Gastrocnemius medialis (tissue), 4 donors: ENCODE measurements at regions not wholly inside any gene's neighbourhood (a gene's known extent, or its start where the extent isn't known, plus 50 kb on each side); places are given as distances from the start of the nearest gene placed in this dataset.

ENCODE experiments used
- CTCF ChIP-seq, 5 experiments: fragments of 450-650 bp in 3 of 5; fragments of 200-600 bp in 2 of 5; sonication (generic) in 2 of 5; IDR thresholded peaks in 4 of 5; conservative IDR thresholded peaks in 1 of 5; 1 replicate in 4 of 5; 2 replicates in 1 of 5; pipeline ENCODE4 v1.5.1; 2016 to 2019; ENCODE audit warnings: antibody characterized with exemption in 5 of 5, mild to moderate bottlenecking in 3 of 5, moderate library complexity in 3 of 5
- POLR2A ChIP-seq, 2 donors: fragments of 450-650 bp; IDR thresholded peaks; one replicate each; pipeline ENCODE4 v1.6.1; 2017; ENCODE audit warnings: antibody characterized with exemption in 2 of 2, mild to moderate bottlenecking in 2 of 2, moderate library complexity in 2 of 2

- TF ChIP-seq POLR2A (IDR thresholded peaks at IDR 0.05) (no peak), CTCF (IDR thresholded peaks at IDR 0.05 in 4 of 5, conservative IDR thresholded peaks at IDR 0.05 in 1 of 5) (no peak)
Measured at GRCh38 chr3:7964899-7965298, 536.7 kb upstream of the LMCD1 start.
